Endodermal cell (in vitro differentiated cells): ENCODE measurements at regions not wholly inside any gene's neighbourhood (a gene's known extent, or its start where the extent isn't known, plus 50 kb on each side); places are given as distances from the start of the nearest gene placed in this dataset.

Experiments
- DNase-seq: peaks from one replicate; pipeline ENCODE4 v3.0.0-alpha.2; 2017
- H3K27ac ChIP-seq: 2 replicates; pipeline ENCODE4 v1.5.1; 2013; ENCODE audit warnings: mild to moderate bottlenecking, low read depth, low read length, moderate library complexity
- H3K27me3 ChIP-seq: 2 replicates; pipeline ENCODE4 v1.6.1; 2013; ENCODE audit warnings: mild to moderate bottlenecking, low read length, moderate library complexity; ENCODE audit not compliant: insufficient read depth, control insufficient read depth, poor library complexity, severe bottlenecking
- H3K36me3 ChIP-seq: 2 replicates; pipeline ENCODE4 v1.7.0; 2013; ENCODE audit warnings: mild to moderate bottlenecking, low read length, moderate library complexity; ENCODE audit not compliant: control insufficient read depth, insufficient read depth
- H3K4me1 ChIP-seq: one replicate; pipeline ENCODE4 v1.7.0; 2013; ENCODE audit warnings: low read length; ENCODE audit not compliant: control insufficient read depth, insufficient read depth
- H3K4me3 ChIP-seq: 2 replicates; pipeline ENCODE4 v1.5.1; 2013; ENCODE audit warnings: mild to moderate bottlenecking, low read length, moderate library complexity
- H3K9ac ChIP-seq: 2 replicates; pipeline ENCODE4 v1.6.1; 2013; ENCODE audit warnings: mild to moderate bottlenecking, low read length, moderate library complexity; ENCODE audit not compliant: poor library complexity, severe bottlenecking; ENCODE audit errors: extremely low read depth
- H3K9me3 ChIP-seq: 2 replicates; pipeline ENCODE4 v1.6.1; 2013; ENCODE audit warnings: mild to moderate bottlenecking, low read length, moderate library complexity; ENCODE audit not compliant: control insufficient read depth
- H3K27ac Mint-ChIP-seq: 2 replicates; pipeline ENCODE4 v1.8.0; 2020; ENCODE audit warnings: mixed read lengths
- H3K27me3 Mint-ChIP-seq: 2 replicates; pipeline ENCODE4 v1.8.0; 2021; ENCODE audit warnings: mild to moderate bottlenecking, mixed read lengths; ENCODE audit not compliant: insufficient read depth
- H3K36me3 Mint-ChIP-seq: 2 replicates; pipeline ENCODE4 v1.8.0; 2020; ENCODE audit warnings: low read depth, mixed read lengths
- H3K4me1 Mint-ChIP-seq: 2 replicates; pipeline ENCODE4 v1.8.0; 2020; ENCODE audit warnings: mixed read lengths
- H3K4me3 Mint-ChIP-seq: 2 replicates; pipeline ENCODE4 v1.8.0; 2020; ENCODE audit warnings: mild to moderate bottlenecking, moderate library complexity, mixed read lengths
- H3K9me3 Mint-ChIP-seq: 2 replicates; pipeline ENCODE4 v1.8.0; 2020; ENCODE audit warnings: mild to moderate bottlenecking, mixed read lengths
- CTCF ChIP-seq: fragments of 200-600 bp; sonication (generic); conservative IDR thresholded peaks from 2 replicates; pipeline ENCODE4 v1.5.0; 2021; ENCODE audit warnings: antibody characterized with exemption, mild to moderate bottlenecking
- WGBS, 2 experiments: methylation state at CpG; one replicate each; pipeline versions ENCODE4 v1.1.5 to v1.1.7; 2013; ENCODE audit warnings: missing lambda C conversion rate in 2 of 2, mixed read lengths in 1 of 2; ENCODE audit not compliant: insufficient coverage in 1 of 2, insufficient read length in 1 of 2; 5-methylcytosine and 5-hydroxymethylcytosine counted together

- Mint-ChIP-seq H3K9me3 (no peaks in the 10 kb centered on the region), H3K4me1 (peaks cover 12% of the 10 kb centered on the region), H3K27ac (no peak overlapping the region), H3K36me3 (no peaks in the 10 kb centered on the region), H3K27me3 (peaks cover 2% of the 10 kb centered on the region), H3K4me3 (no peak overlapping the region)
- H3K27ac ChIP-seq: no peak overlapping the region
- H3K36me3 ChIP-seq: no peaks in the 10 kb centered on the region
- H3K9ac ChIP-seq: no peak overlapping the region
- no peaks in the 10 kb centered on the region for H3K4me1 ChIP-seq
- DNase-seq: no peak
- H3K27me3 ChIP-seq: peaks cover 4% of the 10 kb centered on the region
- no peak for TF ChIP-seq CTCF
- no peaks in the 10 kb centered on the region for H3K9me3 ChIP-seq
- no peak overlapping the region for H3K4me3 ChIP-seq
- WGBS, 2 experiments: 87 to 95% methylated on average over 2 to 11 of the region's 11 CpGs
Observed at GRCh38 chr16:79519448-79519847, 81.1 kb downstream of the MAF start.

- Mint-ChIP-seq H3K27ac (no peak overlapping the region), H3K4me3 (no peak overlapping the region), H3K27me3 (peaks cover 2% of the 10 kb centered on the region), H3K9me3 (no peaks in the 10 kb centered on the region), H3K36me3 (no peaks in the 10 kb centered on the region), H3K4me1 (peaks cover 24% of the 10 kb centered on the region)
- no peak overlapping the region for H3K9ac ChIP-seq
- WGBS, 2 experiments: 92 to 100% methylated on average over 2 of the region's 2 CpGs
- no peak for TF ChIP-seq CTCF
- peaks cover 4% of the 10 kb centered on the region for H3K27me3 ChIP-seq
- H3K9me3 ChIP-seq: no peaks in the 10 kb centered on the region
- H3K36me3 ChIP-seq: no peaks in the 10 kb centered on the region
- H3K4me3 ChIP-seq: no peak overlapping the region
- peaks cover 8% of the 10 kb centered on the region for H3K4me1 ChIP-seq
- no peak overlapping the region for H3K27ac ChIP-seq
- DNase-seq: no peak
Observed at GRCh38 chr16:79517156-79517555, 83.4 kb downstream of the MAF start.

- Mint-ChIP-seq H3K27me3 (peaks cover 3% of the 10 kb centered on the region), H3K9me3 (no peaks in the 10 kb centered on the region), H3K36me3 (no peaks in the 10 kb centered on the region), H3K4me1 (peaks cover 21% of the 10 kb centered on the region), H3K27ac (no peak overlapping the region), H3K4me3 (no peak overlapping the region)
- Histone ChIP-seq H3K4me1 (peaks cover 8% of the 10 kb centered on the region), H3K36me3 (no peaks in the 10 kb centered on the region), H3K27me3 (peaks cover 4% of the 10 kb centered on the region), H3K27ac (no peak overlapping the region), H3K4me3 (no peak overlapping the region), H3K9me3 (no peaks in the 10 kb centered on the region), H3K9ac (no peak overlapping the region)
- WGBS, 2 experiments: 84 to 93% methylated on average over 3 to 5 of the region's 5 CpGs
- no peak for TF ChIP-seq CTCF
- DNase-seq: no peak
Observed at GRCh38 chr16:79510879-79511278, 89.7 kb downstream of the MAF start.
